DMS114 treated with DMSO at 0.1 percent for 48 hours (cell line): ENCODE measurements at regions not wholly inside any gene's neighbourhood (a gene's known extent, or its start where the extent isn't known, plus 50 kb on each side); places are given as distances from the start of the nearest gene placed in this dataset.

Experiments used
- DNase-seq: peaks from one replicate; lab custom pipeline; 2025; ENCODE audit not compliant: unreplicated experiment; lab: John Stamatoyannopoulos, UW

DNA sequence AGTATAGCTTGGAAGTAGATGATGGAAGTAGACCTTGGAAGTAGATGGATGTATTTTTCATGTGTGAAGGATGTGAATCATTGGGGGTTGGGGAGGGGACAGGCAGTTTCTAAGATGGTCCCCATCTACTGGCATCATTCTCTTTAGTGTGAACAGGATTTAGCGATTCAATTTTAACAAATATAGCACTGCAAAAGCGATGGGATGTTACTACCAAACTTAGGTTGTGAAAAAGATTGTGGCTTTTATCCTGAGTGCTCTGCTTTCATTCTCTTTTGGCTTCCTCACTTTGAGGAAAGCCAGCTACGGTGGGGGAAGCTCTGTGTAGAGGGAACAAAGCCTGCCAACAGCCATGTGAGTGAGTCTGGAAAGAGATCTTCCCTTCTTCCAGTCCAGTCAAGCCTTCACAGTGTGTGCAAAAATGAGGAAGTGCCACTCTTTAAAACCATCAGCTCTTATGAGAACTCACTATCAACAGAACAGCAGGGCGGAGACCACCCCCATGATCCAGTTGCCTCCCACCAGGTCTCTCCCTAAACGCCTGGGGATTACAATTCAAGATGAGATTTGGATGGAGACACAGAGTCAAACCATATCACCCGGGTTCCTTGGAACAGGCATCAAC, 441.4 kb downstream of the SH3GL2 start:
- no peak for DNase-seq

GRCh38 chr9:18022642-18023041, 443.8 kb downstream of the SH3GL2 start:
- no peak for DNase-seq

DNA sequence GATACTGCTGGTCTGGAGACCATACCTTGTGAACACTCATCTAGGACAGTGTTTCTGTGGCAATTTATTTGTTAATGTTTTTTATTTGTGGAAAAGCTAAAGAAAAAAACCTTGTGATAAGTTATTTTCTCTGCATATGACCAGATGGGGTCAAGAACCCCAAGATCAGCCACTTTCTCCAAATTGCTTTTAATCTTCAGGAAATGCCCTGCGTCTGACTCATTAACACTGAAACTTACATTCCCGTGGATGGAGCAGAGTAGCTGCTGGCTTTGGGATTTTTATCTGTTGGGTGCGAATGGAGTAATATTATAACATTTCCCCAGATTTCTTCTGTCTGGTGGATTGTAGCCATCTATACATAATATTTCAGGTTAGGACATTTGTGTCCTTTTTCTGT, 444.5 kb downstream of the SH3GL2 start:
- no peak for DNase-seq

GRCh38 chr9:18032636-18033035, 441.3 kb upstream of the ADAMTSL1 start:
- no peak for DNase-seq

DNA sequence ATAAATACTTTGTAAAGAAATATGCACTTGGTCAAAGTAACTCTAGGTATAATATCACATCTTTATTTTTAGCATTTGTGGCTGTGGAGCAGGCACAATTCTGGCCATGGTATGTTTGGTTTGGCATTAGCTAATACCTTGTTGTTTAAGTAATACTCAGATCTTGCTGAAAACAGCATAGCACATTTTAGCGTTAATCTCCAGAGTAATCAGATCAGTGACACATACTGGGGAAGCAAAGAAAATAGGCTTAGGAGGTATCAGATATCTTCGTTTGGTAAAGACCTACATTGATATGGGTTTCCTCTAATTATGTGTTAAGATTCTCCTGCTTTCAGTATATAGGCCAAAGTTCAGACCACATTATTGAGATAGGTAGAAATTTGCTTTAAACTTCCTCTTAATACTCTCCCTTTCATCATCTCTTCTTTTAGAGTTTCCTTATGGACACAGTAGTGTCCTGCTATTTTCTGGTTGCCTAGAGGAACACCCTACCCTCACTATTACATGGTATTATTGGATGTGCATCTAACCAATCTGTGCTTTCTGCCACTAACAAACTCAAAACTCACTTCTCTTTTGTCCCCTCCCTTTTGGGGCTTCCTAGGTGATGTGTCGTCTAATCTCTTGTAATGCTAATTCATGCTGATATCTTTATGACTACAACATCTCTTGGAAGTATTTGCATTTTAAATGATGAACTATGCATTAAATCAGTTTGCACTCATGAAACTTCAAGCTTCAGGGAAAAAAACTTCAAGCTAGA, 437.3 kb upstream of the ADAMTSL1 start:
- no peak for DNase-seq

GRCh38 chr9:18037981-18038380, 436.0 kb upstream of the ADAMTSL1 start:
- no peak for DNase-seq

- DNase-seq = no peak
Observed at GRCh38 chr9:18040327-18040726, 433.6 kb upstream of the ADAMTSL1 start.

DNA sequence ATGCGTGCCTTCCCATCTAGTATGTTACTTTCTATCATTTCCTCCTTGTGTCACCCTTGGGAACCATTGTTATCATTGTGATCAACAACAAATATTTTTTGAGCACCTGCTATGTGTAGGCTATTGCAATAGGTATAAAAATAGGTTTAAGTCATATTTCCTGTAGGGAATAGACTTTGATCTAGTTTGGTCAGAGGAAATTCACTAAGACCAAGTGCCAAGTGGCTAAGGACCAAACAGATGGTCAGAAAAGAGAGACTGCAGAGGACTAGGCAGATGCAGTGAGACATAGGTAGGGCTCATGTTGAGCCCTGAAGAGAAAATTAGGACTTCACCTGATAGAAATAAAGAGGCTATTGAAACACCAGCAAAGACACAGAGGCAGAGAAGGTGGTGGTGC, 430.0 kb upstream of the ADAMTSL1 start:
- DNase-seq = no peak

- DNase-seq = no peak
Observed at GRCh38 chr9:18045326-18045725, 428.6 kb upstream of the ADAMTSL1 start.

GRCh38 chr9:18046068-18046467, 427.9 kb upstream of the ADAMTSL1 start:
- no peak for DNase-seq

GRCh38 chr9:18051638-18052037, 422.3 kb upstream of the ADAMTSL1 start:
- DNase-seq = no peak

- no peak for DNase-seq
Observed at GRCh38 chr9:18052060-18052459, 421.9 kb upstream of the ADAMTSL1 start.

- DNase-seq = no peak
Observed at GRCh38 chr9:18056269-18056992, 417.5 kb upstream of the ADAMTSL1 start.

DNA sequence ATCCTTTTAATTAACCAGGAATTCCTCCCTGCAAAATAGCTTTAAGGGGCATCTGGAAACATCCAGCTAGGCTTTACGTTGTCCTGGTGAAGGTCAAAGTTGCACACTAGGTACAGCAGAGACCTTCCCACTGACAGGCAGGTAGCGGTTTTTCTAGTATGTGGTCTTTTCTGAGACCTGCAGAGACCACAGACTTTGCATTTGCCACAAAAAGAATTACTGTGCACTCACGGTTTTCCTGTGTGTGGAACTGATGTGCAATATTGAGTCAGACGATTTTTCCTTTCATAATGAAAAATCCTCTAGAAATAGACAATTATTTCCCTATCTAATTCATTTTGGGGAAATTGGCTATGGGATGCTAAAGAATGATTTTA, 417.0 kb upstream of the ADAMTSL1 start:
- DNase-seq = no peak

- DNase-seq = no peak
Observed at GRCh38 chr9:18058564-18059442, 415.1 kb upstream of the ADAMTSL1 start.

GRCh38 chr9:18059447-18059846, 414.5 kb upstream of the ADAMTSL1 start:
- no peak for DNase-seq

DNA sequence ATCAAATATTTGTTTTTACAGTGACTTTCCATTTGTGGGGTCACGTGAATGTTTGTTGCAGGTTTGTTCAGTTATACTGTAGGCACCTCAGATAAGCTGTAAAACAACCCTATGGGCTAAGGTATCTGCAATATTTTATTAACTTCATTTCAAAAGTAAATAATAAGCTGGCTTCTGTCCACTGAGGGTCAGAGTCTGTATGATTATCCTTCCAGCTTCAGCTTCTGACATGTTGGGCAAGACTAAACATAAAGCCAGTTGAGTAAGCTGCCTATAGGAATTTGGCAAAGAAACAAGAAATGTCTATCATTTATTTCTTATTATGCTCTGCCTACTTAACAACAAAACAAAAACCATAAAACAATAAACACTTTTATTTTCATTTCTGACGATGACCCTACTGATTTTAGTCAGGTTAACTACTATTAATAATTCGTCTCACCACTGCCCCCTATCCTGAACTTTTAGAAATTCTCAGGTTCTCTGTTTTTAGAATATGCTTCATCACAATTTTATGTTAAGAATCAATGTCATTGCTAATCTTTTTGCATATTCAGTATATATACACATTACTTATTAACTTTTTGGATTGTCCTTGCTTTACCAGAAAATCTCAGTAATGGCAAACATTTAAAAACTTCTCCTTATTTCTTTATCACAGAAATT, 413.6 kb upstream of the ADAMTSL1 start:
- no peak for DNase-seq

DNA sequence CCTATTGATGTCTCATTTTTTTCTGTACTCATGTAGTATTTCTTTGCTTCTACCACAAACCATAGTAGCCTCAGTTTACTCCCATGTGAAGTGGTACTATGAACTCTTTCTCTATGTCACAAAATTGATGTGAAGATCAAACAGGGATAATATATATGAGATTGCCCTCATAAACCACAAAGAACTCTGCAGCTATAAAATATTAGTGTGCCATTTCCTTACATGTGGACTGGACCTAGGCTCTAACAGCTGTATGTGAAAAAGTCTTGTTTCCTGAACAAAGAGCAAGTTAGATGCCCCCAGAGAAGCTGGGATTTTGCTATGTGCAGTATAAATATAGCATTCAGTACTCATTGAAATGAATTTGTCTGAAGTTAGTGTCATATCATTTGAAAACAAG, 412.6 kb upstream of the ADAMTSL1 start:
- DNase-seq = no peak

DNA sequence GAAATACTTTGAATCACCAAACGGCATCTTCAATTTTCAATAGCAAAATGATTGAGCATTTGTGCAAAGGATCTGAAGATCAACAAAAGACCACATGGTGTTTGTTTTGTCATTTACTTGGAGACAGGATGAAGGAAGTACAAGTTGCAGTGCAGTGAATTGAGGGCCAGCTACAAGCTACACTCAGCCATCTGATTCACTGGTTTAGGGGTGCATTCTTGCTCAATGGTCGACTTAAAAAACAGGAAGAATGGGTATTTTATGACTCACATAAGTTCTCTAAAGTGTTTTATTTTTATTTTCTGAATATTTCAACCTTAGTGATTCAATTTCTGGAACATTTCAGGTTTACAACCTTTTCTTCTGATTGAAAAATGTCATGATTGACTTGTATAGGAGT, 412.1 kb upstream of the ADAMTSL1 start:
- no peak for DNase-seq

- no peak for DNase-seq
Observed at GRCh38 chr9:18063856-18064390, 410.0 kb upstream of the ADAMTSL1 start.
